SKM-1 (cell line): ENCODE measurements at regions not wholly inside any gene's neighbourhood (a gene's known extent, or its start where the extent isn't known, plus 50 kb on each side); places are given as distances from the start of the nearest gene placed in this dataset.
"Not testable (repeated sequence)": the region's sequence is repeated elsewhere in the genome, so short reads cannot be mapped to it uniquely, and the experiment has no call there.

Experiments used
- DNase-seq: peaks from one replicate; lab custom pipeline; 2025; ENCODE audit not compliant: unreplicated experiment; lab: John Stamatoyannopoulos, UW

DNA sequence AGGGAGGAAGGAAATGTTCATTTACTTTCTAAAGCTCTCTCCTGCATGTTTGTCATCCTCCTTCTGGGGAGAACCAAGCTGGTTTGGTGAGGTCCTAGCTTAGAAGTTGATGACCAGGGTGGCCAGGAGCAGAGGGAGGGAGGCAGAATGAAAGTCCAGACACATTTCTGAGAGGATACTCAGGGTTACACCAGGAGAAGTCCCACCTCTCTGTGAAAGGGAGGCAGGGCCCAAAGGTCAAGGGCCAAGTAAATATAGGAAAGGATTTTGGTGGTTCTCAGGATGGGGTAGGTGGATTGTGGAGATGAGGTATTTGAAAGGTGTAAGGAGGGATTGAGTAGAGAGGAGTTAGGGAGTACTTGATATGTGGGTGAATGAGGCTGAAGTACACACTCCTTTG is 58.0 kb upstream of the FBXO11 start:
- DNase-seq: no peak

DNA sequence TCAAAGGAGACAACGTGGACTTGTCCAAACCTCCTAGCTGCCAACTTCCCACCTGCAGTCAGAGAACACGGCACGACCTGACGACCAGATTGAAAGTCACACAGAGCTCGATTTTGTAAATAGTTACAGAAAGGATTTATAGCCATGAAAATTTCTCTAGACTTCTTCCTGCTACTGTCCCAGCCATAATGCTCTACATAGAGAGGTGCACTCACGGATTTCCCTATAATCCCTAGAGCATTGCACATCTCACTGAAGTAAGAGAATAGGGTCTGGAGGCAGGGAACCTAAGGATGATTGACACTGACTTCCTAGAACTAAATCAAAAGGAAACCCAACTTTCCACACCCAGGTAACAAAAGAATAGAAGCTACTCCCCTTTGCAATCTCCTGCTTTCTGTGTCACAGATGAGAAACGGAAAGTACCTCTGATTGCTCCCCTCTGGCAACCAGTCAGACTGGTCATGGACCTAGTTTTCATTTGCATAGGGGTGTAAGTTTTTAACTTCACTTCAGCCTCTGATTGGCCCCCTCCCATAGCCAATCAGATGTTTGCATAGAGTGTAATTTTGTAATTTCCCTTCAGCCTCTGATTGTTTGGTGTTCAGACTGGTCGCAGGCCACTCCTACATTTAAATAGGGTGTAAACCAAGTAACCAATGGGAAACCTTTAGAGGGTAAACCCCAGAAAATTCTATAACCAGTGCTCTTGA is 58.6 kb upstream of the FBXO11 start:
- no peak for DNase-seq

DNA sequence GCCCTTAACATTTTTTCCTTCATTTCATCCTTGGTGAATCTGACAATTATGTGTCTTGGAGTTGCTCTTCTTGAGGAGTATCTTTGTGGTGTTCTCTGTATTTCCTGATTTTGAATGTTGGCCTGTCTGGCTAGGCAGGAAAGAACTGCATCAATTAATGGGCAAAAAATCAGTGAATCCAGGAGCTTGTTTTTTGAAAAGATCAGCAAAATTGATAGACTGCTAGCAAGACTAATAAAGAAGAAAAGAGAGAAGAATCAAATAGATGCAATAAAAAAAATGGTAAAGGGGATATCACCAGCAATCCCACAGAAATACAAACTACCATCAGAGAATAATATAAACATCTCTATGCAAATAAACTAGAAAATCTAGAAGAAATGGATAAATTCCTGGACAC is 70.4 kb upstream of the FBXO11 start:
- not testable (repeated sequence) for DNase-seq

DNA sequence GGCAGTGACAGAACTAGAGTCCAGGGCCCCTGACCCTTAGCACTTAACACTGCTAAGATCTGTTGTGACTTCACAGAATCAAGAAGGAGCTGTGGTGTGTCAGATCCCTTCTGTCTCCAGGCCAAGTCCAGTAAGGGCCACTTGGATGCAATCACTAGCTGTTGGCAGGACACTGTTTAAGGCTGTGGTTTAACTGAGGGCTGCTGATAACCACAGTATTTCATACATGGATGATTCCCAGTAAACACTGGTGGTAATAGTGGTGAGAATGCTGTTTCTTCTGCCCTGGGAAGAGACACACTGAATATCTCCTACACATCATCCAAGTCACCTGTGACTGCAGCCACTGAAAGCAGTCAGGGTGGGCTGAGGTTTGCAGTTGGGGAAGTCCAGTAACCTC is 77.7 kb upstream of the FBXO11 start:
- DNase-seq: no peak

DNA sequence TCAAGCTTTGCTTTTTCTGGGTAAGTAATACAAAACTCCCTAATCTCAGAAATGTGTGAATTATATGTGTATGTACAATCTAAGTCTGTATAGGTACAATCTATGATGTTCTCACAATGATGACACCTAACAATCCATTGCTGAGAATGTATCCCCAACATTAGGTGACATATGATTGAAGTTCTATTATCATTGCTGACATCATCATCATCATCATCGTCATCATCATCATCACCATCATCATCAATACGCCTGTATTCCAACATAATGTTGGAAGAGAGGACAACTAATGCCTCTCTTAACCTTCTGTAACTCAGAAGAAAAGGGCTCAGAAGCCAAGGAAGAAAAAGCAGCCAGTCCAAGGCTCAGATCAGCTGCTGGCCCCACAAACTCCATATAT is 84.2 kb upstream of the FBXO11 start:
- DNase-seq: no peak

DNA sequence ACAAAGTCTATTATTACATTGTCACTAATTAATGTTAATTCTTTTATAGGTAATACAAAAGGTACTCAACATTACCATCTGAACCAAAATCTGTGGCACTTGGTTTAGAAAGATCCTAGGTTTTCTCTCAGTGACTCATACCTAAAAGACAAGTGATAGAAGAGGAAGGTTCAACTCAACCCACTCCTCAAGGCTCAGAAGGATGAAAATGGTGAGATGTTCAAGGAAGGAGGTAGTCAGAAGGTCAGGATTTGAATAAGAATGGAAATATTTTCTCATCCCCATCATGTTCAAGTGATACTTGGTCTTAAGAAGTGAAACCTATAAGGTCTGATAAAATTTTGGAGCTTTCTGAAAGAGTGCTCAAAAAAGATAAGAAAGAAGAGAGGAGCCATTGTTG is 86.4 kb upstream of the FBXO11 start:
- DNase-seq: no peak

DNA sequence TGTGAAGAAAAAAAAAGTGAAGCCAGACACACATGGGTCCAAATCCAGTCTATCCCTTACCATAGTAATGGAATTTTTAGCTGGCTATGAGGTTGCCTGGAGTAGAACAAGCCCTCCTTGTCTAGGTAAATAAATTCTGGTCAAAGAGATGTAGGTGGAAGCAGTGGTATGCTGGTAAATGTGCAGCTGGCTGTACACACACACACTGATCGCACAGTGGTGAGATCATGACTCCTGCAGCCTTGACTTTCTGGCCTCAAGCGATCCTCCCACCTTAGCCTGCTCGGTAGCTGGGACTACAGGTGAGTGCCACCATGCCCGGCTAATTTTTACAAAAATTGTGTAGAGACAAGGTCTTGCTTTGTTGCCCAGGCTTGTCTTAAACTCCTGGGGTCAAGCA is 90.5 kb upstream of the FBXO11 start:
- no peak for DNase-seq

DNA sequence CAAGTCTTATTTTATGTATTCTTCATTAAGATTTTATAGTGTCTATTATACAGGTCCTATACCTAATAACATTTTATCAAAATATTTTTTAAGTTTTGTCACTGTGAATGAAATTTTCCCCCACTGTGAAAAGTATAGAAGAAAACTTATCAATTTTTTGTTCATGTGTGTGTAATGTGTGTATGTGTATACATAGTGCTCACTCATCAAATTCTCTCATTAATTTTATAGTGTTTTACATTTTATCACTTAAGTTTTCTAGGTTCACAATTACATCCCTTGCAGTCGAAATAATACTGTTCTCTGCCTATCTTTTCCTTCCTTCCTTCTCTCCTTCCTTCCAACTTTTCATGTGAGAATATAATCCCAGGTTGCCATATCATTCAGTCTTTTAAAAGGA is 93.2 kb upstream of the FBXO11 start:
- no peak for DNase-seq

DNA sequence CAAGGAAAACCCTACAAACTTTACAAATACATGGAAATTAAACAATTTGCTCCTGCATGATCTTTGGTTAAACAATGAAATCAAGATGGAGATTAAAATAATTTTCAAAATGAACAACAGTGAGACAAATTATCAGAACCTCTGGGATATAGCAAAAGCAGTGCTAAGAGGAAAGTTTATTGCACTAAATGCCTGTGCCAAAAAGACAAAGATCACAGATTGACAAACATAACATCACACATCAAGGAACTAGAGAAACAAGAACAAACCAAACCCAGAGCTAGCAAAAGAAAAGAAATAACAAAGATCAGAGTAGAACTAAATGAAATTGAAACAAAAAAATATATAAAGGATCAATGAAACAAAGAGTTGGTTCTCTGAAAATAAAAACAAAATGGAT is 95.2 kb upstream of the FBXO11 start:
- no peak for DNase-seq

DNA sequence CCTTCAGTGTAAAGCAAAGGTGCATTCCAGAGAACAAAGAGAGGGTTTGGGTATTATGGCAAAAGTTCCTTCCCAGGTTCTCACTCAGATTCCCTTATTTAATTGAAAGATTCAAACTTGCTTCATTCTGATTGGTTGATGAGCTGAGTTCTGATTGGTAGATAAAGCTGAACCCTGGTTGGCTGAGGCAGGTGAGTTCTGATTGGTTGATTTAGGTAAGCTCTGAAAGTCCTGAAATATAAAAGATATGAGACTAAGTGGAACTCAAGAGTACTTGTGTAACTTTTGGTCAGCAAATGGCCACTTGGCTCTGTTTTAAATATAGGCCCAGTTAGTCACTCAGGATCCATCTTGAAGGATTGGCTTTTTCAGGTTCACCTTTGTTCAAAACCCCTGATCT is 99.8 kb upstream of the FBXO11 start:
- DNase-seq: no peak

DNA sequence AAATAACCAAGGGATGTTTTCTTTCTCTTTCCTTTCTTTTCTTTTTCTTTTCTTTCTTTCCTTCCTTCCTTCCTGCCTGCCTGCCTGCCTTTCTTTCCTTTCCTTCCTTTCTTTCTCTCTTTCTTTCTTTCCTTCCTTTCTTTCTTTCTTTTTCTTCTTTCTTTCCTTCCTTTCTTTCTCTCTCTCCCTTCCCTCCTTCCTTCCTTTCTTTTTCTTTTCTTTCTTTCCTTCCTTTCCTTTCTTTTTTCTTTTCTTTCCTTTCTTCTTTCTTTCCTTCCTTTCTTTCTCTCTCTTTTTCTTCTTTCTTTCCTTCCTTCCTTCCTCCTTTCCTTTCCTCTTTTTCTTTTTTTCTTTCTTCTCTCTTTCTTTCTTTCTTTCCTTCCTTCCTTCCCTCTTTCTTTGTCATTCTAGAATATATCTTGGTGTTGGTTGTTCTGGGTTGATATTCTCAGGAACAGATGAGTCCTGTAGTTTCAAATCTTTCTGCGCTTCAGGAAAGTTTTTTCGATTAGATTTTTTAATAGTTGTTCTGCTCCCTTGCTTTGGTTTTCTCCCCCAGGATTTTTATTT is 101.5 kb upstream of the FBXO11 start:
- DNase-seq: no peak

DNA sequence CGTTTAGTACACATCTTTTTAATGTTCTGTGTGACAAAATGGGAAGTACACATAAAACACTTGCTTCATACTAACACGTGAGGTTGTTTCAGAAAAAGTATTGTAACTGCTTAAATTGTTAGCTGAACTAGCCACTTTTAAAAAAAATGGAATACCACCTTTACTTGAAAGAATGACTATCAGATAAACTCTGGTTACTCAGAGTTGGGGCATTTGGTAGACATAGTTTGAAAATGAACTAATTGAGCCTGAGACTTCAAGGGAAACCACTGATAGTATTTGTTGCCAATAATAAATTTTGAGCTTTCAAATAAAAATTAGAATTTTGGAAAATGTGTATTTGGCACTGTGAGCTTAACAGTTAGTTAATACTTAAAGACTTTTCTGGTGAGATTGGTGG is 103.0 kb upstream of the FBXO11 start:
- no peak for DNase-seq

DNA sequence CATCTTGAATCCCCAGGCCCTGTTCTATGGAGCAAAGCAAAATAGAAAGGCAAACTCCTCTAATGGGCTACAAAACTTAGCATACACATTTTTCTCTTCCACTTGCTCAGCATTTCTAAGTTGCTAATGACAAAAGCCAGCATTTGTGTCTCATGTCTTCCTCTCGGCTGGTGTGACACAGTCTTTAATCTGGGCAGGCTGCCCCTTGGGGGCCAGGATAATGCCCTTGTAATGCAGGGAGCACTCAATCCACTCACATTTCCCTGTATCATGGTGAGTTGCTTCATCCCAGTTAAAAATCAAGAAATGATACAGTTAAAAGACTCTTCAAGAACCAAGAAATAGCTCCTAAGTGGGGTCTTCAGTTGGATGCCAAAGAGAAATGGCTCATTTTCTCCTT is 109.1 kb upstream of the FBXO11 start:
- no peak for DNase-seq

DNA sequence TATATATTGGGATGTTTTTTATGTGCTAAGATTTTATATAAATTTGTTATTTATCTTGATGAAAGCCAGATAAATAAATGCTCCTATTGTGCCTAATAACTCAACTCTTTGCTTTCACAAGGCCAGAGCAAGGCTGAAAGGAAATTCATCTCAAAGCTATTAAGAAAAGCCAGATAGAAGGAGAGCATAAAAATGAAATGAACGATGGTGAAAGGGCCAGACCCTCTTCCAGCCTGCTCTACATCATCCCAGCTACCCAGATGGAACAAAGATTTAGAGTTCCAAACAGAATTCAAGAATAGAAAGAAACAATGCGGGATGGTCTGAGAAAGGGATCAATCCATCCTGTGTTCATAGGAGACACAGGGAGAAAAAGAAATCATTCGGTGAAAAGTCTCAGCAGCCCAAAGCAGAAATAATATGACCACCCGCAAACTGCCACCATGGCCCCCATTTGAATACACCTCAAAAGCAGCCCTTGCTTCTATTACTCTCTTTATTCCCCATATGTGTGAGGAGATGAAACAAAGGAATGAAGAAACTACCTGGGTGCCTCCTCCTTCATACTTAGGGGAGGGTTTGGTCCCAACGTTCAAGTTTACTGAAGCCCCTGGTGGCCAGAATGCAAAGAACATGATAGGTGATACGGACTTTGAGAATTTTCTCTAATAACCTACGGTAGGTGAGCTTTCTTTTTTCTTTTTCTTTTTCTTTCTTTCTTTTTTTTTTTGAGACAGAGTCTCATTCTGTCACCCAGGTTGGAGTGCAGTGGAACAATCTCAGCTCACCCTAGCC is 110.1 kb upstream of the FBXO11 start:
- DNase-seq: no peak

DNA sequence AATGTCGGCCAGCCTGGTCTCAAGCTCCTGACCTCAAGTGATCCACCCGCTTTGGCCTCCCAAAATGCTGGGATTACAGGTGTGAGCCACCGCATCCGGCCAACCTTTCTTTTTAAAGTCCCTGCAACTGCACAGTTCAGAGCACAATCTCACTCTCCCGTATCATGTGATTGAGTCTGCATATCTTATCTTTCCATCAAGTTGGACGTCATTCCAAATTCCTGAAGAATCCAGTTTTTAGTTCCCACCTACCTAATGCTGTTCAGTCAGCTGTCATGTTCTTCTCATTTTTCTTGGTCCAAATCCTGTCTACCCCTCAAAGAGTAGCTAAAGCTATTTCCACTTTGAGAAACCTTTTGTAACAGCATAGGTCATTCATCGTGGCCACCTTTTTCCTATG is 110.8 kb upstream of the FBXO11 start:
- DNase-seq: no peak

DNA sequence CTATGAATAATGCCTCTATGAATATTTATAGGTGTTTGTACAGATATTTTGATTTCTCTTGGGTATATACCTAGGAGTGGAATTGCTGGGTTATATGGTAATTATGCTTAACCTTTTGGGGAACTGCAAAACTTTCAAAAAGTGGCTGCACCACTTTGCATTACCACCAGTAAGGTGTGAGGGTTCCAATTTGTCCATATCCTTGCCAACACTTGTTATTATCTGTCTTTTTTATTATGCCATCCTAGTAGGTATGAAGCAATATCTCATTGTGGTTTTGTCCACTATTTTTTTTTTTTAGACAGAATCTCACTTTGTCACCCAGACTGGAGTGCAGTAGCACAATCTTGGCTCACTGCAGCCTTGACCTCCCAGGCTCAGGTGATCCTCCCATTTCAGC is 112.2 kb upstream of the FBXO11 start:
- no peak for DNase-seq

DNA sequence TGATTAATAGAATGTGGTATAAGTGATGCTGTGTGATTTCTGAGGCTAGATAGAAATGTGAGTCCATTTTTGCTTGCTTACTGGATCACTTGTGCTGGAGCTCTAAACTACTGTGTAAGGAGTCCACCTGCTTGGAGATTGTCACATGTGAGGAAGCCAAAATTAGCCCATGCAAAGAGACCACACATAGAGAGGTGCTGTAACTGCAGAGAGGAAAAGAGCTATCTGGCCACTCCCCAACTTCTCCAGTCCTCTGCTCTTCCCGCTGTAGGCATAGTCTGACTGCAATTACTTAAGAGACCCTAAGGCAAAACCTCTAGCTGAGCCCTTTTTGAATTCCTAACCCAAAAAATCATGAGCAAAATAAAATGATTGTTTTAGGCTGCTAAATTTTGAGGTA is 120.6 kb upstream of the FBXO11 start:
- no peak for DNase-seq

DNA sequence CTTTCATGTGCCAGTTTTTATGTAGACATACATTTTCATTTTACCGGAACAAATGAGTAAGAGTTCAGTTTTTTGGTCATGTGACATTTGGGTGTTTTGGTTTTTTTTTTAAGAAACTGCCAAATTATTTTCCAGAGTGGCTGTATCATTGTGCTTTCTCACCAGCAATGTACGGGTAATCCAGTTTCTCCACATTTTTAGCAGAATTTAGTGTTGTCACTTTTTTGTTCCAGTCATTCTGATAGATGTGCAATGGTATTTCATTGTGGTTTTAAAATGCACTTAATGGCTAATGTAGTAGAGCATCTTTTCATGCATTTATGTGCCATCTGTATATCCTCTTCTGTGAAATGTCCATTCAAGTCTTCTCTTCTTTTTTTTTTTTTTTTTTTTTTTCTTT is 126.5 kb upstream of the FBXO11 start:
- DNase-seq: no peak

DNA sequence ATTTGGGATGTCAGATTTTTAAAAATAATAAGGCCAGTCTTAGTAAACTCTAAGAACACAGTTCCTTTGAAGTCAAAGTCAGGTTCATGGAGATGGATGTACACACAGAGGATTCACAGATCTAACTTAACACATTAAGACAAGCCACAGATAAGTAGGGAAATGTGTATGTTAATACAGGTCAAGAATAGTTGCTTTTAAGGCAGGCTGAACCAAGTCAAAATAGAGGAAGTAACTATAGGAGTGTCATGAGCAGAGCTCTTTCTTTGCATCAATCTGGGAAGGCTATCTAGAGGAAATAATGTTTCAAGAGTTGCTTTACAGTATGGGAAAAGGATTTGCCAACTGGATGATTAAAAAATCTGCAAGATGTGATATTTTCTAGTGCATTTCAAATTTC is 128.0 kb upstream of the FBXO11 start:
- no peak for DNase-seq

DNA sequence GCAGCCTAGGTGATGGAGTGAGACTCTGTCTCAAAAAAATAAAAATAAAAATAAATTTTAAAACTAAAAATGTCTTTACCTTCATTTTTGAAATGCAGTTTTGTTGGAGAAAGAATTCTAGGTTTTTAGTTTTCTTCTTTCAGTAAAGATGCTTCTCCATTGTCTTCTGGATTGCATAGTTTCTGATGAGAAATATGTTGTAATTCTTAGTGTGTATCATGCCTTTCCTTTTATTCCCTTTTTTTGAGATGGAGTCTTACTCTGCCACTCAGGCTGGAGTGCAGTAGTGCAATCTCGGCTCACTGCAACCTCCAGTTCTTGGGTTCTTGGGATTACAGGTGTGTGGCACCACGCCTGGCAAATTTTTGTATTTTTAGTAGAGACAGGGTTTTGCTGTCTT is 130.0 kb upstream of the FBXO11 start:
- DNase-seq: no peak

DNA sequence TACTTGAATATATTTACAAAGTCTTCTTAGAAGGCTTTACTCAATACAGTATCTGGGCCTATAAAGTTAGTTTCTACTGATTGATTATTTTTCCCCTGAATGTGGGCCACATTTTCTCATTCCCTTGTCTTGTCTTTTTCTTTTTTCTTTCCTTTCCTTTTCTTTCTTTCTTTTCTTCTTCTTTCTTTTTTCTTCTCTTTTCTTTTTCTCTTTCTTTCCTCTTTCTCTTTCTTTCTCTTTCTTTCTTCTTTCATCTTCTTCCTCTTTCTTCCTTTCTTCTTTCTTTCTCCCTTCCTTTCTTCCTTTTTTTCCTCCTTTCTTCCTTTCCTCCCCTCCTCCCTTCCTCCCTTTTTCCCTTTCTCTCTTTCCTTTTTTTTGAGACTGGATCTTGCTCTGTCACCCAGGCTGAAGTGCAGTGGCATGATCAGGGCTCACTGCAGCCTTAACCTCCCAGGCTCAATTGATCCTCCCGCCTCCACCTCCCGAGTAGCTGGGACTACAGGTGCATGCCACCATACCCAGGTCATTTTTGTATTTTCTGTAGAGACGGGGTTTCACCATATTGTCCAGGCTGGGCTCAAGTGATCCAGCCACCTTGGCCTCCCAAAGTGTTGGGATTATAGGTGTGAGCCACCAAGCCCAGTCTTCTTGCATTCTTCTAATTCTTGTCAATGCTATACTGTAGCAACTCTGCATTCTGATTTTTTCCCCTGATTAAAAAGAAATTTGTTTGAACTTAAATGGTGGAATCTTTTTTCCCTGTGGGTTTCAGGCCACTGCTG is 133.1 kb upstream of the FBXO11 start:
- DNase-seq: no peak
